H1 (cell line): ENCODE measurements at regions not wholly inside any gene's neighbourhood (a gene's known extent, or its start where the extent isn't known, plus 50 kb on each side); places are given as distances from the start of the nearest gene placed in this dataset.

Experiments
- BRCA1 ChIP-seq: IDR thresholded peaks from 2 replicates; pipeline ENCODE4 v1.6.1; 2012; ENCODE audit warnings: low read depth, low read length, improper control_type of control experiment
- CHD7 ChIP-seq: fragments of 300-600 bp; sonication (generic); IDR thresholded peaks from 2 replicates; pipeline ENCODE4 v1.7.1; 2012; ENCODE audit warnings: low read length, moderate library complexity, mild to moderate bottlenecking, inconsistent platforms; ENCODE audit not compliant: insufficient replicate concordance
- GABPA ChIP-seq: IDR thresholded peaks from 2 replicates; pipeline ENCODE4 v1.6.1; 2011; ENCODE audit warnings: mild to moderate bottlenecking, low read length, moderate library complexity, borderline replicate concordance; ENCODE audit not compliant: insufficient read depth
- JUN ChIP-seq: IDR thresholded peaks from 2 replicates; pipeline ENCODE4 v1.6.1; 2011; ENCODE audit warnings: low read depth, mild to moderate bottlenecking, improper control_type of control experiment, low read length
- RFX5 ChIP-seq: IDR thresholded peaks from 2 replicates; pipeline ENCODE4 v1.6.1; 2011; ENCODE audit warnings: low read depth, low read length, improper control_type of control experiment, borderline replicate concordance
- SP2 ChIP-seq: IDR thresholded peaks from 2 replicates; pipeline ENCODE4 v1.6.1; 2012; ENCODE audit warnings: mild to moderate bottlenecking, low read length, inconsistent platforms
- TAF7 ChIP-seq: optimal IDR thresholded peaks from 2 replicates; pipeline ENCODE3; 2011; ENCODE audit warnings: low read depth, mild to moderate bottlenecking, inconsistent platforms, low read length, moderate library complexity, borderline replicate concordance

DNA sequence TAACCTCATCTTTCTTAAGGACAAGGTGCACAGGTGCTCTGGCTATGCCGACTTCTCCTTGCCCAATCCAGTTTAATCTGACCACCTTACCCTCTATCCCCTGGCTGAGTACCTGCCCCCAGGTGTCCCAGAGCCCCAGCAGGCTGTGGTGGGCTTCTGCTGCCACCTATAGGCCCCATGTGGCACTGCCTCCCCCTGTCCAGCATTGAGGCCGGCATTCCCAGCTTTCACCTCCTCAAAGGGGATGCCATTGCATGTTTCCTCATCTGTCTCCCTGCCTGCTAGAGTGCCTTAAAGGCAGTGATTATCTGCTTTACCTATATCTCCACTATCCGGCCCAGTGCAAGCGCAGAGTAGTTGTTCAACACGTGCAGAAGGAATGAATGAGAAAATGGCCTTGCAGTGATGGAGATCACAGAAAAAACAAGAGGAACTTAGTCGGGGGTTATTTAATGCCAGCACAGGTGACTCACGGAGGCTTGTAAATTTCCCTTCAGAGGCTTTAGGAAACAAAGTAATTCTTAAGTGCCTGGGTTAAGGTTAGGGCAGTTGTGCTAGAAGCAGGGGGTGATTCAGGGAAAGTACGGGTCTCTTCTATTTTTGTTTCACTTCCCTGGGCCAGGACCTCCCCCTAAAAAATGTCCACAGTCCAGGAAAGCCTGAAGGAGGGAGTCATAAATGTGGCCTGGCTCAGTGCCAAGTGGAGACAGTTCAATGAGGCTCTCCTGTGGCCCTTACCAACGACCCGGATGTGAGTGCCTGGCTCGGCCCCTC, 131.8 kb upstream of the NGF start (continued):
- TF ChIP-seq CHD7: no peak
- no peak for TF ChIP-seq TAF7
- no peak for TF ChIP-seq JUN
- no peak for TF ChIP-seq RFX5
- TF ChIP-seq GABPA: no peak
- TF ChIP-seq BRCA1: no peak
- TF ChIP-seq SP2: no peak
- TF ChIP-seq, all 59 proteins: peak for 7
